ENCODE measurements at regions not wholly inside any gene's neighbourhood (a gene's known extent, or its start where the extent isn't known, plus 50 kb on each side); places are given as distances from the start of the nearest gene placed in this dataset.
"Not testable (repeated sequence)": the region's sequence is repeated elsewhere in the genome, so short reads cannot be mapped to it uniquely, and the experiment has no call there.

- intact Hi-C loops (cut with micrococcal nuclease; ENCODE audit: unreplicated experiment) (no loop called here), in situ Hi-C loops (cut with HindIII; ENCODE audit: low pct_unique_long_range_greater_than_20kb, low sequenced_read_pairs) (no loop called here)
- no peak for DNase-seq (ENCODE audit: low read depth, low spot score)
- TF ChIP-seq SIN3A (IDR thresholded peaks at IDR 0.05; ENCODE audit: borderline replicate concordance, insufficient read depth, low read depth, low read length) (no peak), TCF7L2 (IDR thresholded peaks at IDR 0.05; ENCODE audit: low read depth, low read length) (no peak), POLR2AphosphoS5 (IDR thresholded peaks at IDR 0.05; ENCODE audit: low read depth, low read length) (no peak), CTCF (IDR thresholded peaks at IDR 0.05) (no peak)
- TF ChIP-seq, protein P1, sequence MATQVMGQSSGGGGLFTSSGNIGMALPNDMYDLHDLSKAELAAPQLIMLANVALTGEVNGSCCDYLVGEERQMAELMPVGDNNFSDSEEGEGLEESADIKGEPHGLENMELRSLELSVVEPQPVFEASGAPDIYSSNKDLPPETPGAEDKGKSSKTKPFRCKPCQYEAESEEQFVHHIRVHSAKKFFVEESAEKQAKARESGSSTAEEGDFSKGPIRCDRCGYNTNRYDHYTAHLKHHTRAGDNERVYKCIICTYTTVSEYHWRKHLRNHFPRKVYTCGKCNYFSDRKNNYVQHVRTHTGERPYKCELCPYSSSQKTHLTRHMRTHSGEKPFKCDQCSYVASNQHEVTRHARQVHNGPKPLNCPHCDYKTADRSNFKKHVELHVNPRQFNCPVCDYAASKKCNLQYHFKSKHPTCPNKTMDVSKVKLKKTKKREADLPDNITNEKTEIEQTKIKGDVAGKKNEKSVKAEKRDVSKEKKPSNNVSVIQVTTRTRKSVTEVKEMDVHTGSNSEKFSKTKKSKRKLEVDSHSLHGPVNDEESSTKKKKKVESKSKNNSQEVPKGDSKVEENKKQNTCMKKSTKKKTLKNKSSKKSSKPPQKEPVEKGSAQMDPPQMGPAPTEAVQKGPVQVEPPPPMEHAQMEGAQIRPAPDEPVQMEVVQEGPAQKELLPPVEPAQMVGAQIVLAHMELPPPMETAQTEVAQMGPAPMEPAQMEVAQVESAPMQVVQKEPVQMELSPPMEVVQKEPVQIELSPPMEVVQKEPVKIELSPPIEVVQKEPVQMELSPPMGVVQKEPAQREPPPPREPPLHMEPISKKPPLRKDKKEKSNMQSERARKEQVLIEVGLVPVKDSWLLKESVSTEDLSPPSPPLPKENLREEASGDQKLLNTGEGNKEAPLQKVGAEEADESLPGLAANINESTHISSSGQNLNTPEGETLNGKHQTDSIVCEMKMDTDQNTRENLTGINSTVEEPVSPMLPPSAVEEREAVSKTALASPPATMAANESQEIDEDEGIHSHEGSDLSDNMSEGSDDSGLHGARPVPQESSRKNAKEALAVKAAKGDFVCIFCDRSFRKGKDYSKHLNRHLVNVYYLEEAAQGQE (IDR thresholded peaks at IDR 0.05; ENCODE audit: insufficient read depth in 1 of 2, low read depth in 2 of 2, low read length in 1 of 2): no peak
- ChIA-PET POLR2A (no interaction called here), CTCF (no interaction called here)
- Histone ChIP-seq H3K4me3 (ENCODE audit: low read depth in 2 of 2, low read length in 2 of 2) (no peak overlapping the region), H3K27me3 (ENCODE audit: control insufficient read depth, insufficient read depth, low read length) (no peaks in the 10 kb centered on the region), H3K36me3 (ENCODE audit: control insufficient read depth, insufficient read depth, low read length) (no peaks in the 10 kb centered on the region), H3K4me1 (ENCODE audit: control insufficient read depth, insufficient read depth, low read length) (no peaks in the 10 kb centered on the region), H3K27ac (ENCODE audit: low read length) (no peak overlapping the region), H3K9me3 (ENCODE audit: control insufficient read depth, insufficient read depth, low read depth, low read length) (no peaks in the 10 kb centered on the region)
- BruUV-seq (replicated peaks): no TSS peak
- no peak for ATAC-seq
Measured at GRCh38 chr7:122248472-122248871, 56.1 kb downstream of the FEZF1 start.

DNA sequence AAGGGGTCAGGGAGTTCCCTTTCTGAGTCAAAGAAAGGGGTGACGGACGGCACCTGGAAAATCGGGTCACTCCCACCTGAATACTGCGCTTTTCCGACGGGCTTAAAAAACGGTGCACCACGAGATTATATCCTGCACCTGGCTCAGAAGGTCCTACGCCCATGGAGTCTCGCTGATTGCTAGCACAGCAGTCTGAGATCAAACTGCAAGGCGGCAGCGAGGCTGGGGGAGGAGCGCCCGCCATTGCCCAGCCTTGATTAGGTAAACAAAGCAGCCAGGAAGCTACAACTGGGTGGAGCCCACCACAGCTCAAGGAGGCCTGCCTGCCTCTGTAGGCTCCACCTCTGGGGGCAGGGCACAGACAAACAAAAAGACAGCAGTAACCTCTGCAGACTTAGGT, 65.8 kb downstream of the FEZF1 start:
- BruUV-seq (replicated peaks); H3K9me3 ChIP-seq (ENCODE audit: control insufficient read depth, insufficient read depth, low read depth, low read length); CTCF ChIA-PET; DNase-seq (ENCODE audit: low read depth, low spot score); H3K27ac ChIP-seq (ENCODE audit: low read length); H3K36me3 ChIP-seq (ENCODE audit: control insufficient read depth, insufficient read depth, low read length); H3K27me3 ChIP-seq (ENCODE audit: control insufficient read depth, insufficient read depth, low read length); in situ Hi-C loops (cut with HindIII; ENCODE audit: low pct_unique_long_range_greater_than_20kb, low sequenced_read_pairs); POLR2A ChIA-PET; ATAC-seq; H3K4me1 ChIP-seq (ENCODE audit: control insufficient read depth, insufficient read depth, low read length); intact Hi-C loops (cut with micrococcal nuclease; ENCODE audit: unreplicated experiment): not testable (repeated sequence)
- peak overlapping the region in 1 of 2 experiments; percentile 32; a peak in 2 of 4 replicates for H3K4me3 ChIP-seq (ENCODE audit: low read depth in 2 of 2, low read length in 2 of 2)

- in situ Hi-C loops (cut with HindIII; ENCODE audit: low pct_unique_long_range_greater_than_20kb, low sequenced_read_pairs); DNase-seq (ENCODE audit: low read depth, low spot score); H3K27ac ChIP-seq (ENCODE audit: low read length); CTCF ChIA-PET; ATAC-seq; POLR2A ChIA-PET; H3K27me3 ChIP-seq (ENCODE audit: control insufficient read depth, insufficient read depth, low read length); BruUV-seq (replicated peaks); intact Hi-C loops (cut with micrococcal nuclease; ENCODE audit: unreplicated experiment); H3K36me3 ChIP-seq (ENCODE audit: control insufficient read depth, insufficient read depth, low read length); H3K9me3 ChIP-seq (ENCODE audit: control insufficient read depth, insufficient read depth, low read depth, low read length); H3K4me1 ChIP-seq (ENCODE audit: control insufficient read depth, insufficient read depth, low read length): not testable (repeated sequence)
- peak overlapping the region; percentile 32 to 34 for H3K4me3 ChIP-seq (ENCODE audit: low read depth in 2 of 2, low read length in 2 of 2)
Measured at GRCh38 chr7:122238297-122238696, 66.3 kb downstream of the FEZF1 start.
